ENCODE measurements at regions not wholly inside any gene's neighbourhood (a gene's known extent, or its start where the extent isn't known, plus 50 kb on each side); places are given as distances from the start of the nearest gene placed in this dataset.

DNA sequence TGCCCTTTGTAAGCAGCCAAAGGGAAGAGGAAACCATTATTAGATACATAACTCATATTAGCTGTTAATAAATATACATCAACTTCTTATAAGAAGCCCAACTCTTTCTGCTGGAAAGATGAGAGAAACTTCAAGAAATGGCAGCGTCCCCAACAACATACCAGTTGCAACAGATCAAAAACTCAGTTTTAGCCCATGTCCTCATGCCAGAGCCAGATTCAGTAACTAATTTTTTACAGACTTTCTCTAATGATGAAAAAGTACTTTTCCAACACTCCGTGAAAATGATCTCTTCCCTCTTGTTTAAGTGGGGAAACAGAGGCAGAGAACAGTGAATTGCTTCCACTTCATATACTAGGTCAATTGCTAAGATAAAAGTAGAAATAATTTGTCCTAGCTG is 206.8 kb upstream of the NUDT4 start:
- H3K27ac Mint-ChIP-seq: no peak overlapping the region
- peaks cover 3% of the 10 kb centered on the region for H3K27me3 Mint-ChIP-seq (ENCODE audit: insufficient read depth, low read depth, poor library complexity)
- TF ChIP-seq CREB1 (CRISPR knock-in tag; IDR thresholded peaks at IDR 0.05; ENCODE audit: low read depth): no peak
- TF ChIP-seq, protein P1, sequence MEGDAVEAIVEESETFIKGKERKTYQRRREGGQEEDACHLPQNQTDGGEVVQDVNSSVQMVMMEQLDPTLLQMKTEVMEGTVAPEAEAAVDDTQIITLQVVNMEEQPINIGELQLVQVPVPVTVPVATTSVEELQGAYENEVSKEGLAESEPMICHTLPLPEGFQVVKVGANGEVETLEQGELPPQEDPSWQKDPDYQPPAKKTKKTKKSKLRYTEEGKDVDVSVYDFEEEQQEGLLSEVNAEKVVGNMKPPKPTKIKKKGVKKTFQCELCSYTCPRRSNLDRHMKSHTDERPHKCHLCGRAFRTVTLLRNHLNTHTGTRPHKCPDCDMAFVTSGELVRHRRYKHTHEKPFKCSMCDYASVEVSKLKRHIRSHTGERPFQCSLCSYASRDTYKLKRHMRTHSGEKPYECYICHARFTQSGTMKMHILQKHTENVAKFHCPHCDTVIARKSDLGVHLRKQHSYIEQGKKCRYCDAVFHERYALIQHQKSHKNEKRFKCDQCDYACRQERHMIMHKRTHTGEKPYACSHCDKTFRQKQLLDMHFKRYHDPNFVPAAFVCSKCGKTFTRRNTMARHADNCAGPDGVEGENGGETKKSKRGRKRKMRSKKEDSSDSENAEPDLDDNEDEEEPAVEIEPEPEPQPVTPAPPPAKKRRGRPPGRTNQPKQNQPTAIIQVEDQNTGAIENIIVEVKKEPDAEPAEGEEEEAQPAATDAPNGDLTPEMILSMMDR (conservative IDR thresholded peaks at IDR 0.05; ENCODE audit: low read depth in 2 of 2): no peak
- no peak for TF ChIP-seq EZH2 (IDR thresholded peaks at IDR 0.05; ENCODE audit: low read depth, unreplicated experiment)
- no peak for TF ChIP-seq JUNB (IDR thresholded peaks at IDR 0.05; ENCODE audit: unreplicated experiment)
- TF ChIP-seq REST (IDR thresholded peaks at IDR 0.05; ENCODE audit: unreplicated experiment): no peak
- TF ChIP-seq EZH2phosphoT487 (IDR thresholded peaks at IDR 0.05; ENCODE audit: unreplicated experiment): no peak
- TF ChIP-seq ZNF462 (CRISPR knock-in tag; IDR thresholded peaks at IDR 0.05): no peak
- TF ChIP-seq, protein P2, sequence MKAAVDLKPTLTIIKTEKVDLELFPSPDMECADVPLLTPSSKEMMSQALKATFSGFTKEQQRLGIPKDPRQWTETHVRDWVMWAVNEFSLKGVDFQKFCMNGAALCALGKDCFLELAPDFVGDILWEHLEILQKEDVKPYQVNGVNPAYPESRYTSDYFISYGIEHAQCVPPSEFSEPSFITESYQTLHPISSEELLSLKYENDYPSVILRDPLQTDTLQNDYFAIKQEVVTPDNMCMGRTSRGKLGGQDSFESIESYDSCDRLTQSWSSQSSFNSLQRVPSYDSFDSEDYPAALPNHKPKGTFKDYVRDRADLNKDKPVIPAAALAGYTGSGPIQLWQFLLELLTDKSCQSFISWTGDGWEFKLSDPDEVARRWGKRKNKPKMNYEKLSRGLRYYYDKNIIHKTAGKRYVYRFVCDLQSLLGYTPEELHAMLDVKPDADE (IDR thresholded peaks at IDR 0.05): no peak
- no peak for TF ChIP-seq ZNF114 (CRISPR knock-in tag; IDR thresholded peaks at IDR 0.05)
- TF ChIP-seq POLR2AphosphoS5 (IDR thresholded peaks at IDR 0.05; ENCODE audit: low read depth): no peak
- TF ChIP-seq ZNF331 (CRISPR knock-in tag; IDR thresholded peaks at IDR 0.05; ENCODE audit: low read depth): no peak
- H3K4me1 Mint-ChIP-seq: peaks cover 9% of the 10 kb centered on the region; the same call in 2 of the 3 replicates
- Histone ChIP-seq H3K79me2 (replicated peaks; ENCODE audit: insufficient read depth) (no peaks in the 10 kb centered on the region), H3K4me2 (no peak overlapping the region), H2AFZ (no peak overlapping the region), H3K9me2 (ENCODE audit: insufficient read depth) (no peaks in the 10 kb centered on the region), H3K36me3 (ENCODE audit: insufficient read depth) (no peaks in the 10 kb centered on the region), H3K4me1 (ENCODE audit: insufficient read depth) (peaks cover 6% of the 10 kb centered on the region; the same call in 1 of the 2 replicates), H3K4me3 (no peak overlapping the region), H3F3A (replicated peaks; ENCODE audit: low read depth) (no peaks in the 10 kb centered on the region), H3K27ac (ENCODE audit: low read depth) (no peak overlapping the region), H3K27me3 (ENCODE audit: insufficient read depth) (peaks cover 24% of the 10 kb centered on the region), H4K20me1 (replicated peaks; ENCODE audit: insufficient read depth) (no peaks in the 10 kb centered on the region; the same call in 1 of the 2 replicates)
- DNase-seq (ENCODE audit: low spot score): no peak
- no peak for ATAC-seq
- H3K4me3 Mint-ChIP-seq: no peak overlapping the region
- no peaks in the 10 kb centered on the region for H3K36me3 Mint-ChIP-seq (ENCODE audit: low read depth)
- no peaks in the 10 kb centered on the region for H3K9me3 Mint-ChIP-seq
